Stomach (tissue), 4 donors: ENCODE measurements at regions not wholly inside any gene's neighbourhood (a gene's known extent, or its start where the extent isn't known, plus 50 kb on each side); places are given as distances from the start of the nearest gene placed in this dataset.

ENCODE experiments used
- CTCF ChIP-seq, 7 experiments: fragments of 450-650 bp in 4 of 7; fragments of 200-600 bp in 3 of 7; sonication (generic) in 3 of 7; IDR thresholded peaks; one replicate each; pipeline ENCODE4 v1.5.1; 2016 to 2019; ENCODE audit warnings: antibody characterized with exemption in 7 of 7, control low read depth in 2 of 7, mild to moderate bottlenecking in 1 of 7
- POLR2A ChIP-seq, 4 donors: fragments of 450-650 bp; IDR thresholded peaks; one replicate each; pipeline ENCODE4 v1.6.1; 2016; ENCODE audit warnings: antibody characterized with exemption in 4 of 4, control low read depth in 2 of 4, mild to moderate bottlenecking in 1 of 4, moderate library complexity in 1 of 4
- POLR2AphosphoS5 ChIP-seq, 3 donors: sonication (generic); formaldehyde crosslinking; IDR thresholded peaks; one replicate each; pipeline ENCODE4 v1.6.1; 2016; ENCODE audit warnings: antibody characterized with exemption in 3 of 3

DNA sequence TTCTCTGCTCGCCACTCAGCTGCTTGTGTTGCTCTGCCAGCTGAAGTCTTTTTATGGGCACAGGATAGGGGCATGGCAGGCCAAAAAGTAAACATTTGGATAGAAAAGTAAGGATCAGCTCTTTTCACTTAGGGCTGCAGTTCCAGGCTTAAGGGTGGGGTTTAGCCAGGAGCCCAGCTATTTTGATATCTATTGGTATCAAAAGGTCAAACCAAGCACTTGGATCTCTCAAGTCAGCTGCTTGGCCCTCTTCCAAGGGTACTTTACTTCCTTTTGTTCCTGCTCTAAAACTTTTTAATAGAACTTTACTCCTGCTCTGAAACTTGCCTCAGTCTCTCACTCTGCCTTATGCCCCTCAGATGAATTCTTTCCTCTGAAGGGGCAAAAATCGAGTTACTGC, 55.7 kb upstream of the ABCC4 start:
- TF ChIP-seq CTCF (IDR thresholded peaks at IDR 0.05) (no peak), POLR2AphosphoS5 (IDR thresholded peaks at IDR 0.05) (no peak), POLR2A (IDR thresholded peaks at IDR 0.05) (no peak)
